Activated CD4-positive, alpha-beta T cell treated with anti-CD3 and anti-CD28 coated beads, Interleukin-2, amount 10 ng/mL, durations not matched to agents 24 days and 14 days (primary cell): ENCODE measurements at regions not wholly inside any gene's neighbourhood (a gene's known extent, or its start where the extent isn't known, plus 50 kb on each side); places are given as distances from the start of the nearest gene placed in this dataset.

Experiments
- DNase-seq: peaks from one replicate; pipeline ENCODE4 v3.0.0; 2022
- H3K27ac Mint-ChIP-seq: one replicate; pipeline ENCODE4 v1.8.0; 2022; ENCODE audit warnings: mild to moderate bottlenecking, mixed read lengths
- H3K27me3 Mint-ChIP-seq: one replicate; pipeline ENCODE4 v1.8.0; 2022; ENCODE audit warnings: mixed read lengths
- H3K36me3 Mint-ChIP-seq: one replicate; pipeline ENCODE4 v1.8.0; 2022; ENCODE audit warnings: low read depth, mild to moderate bottlenecking, mixed read lengths
- H3K4me1 Mint-ChIP-seq: one replicate; pipeline ENCODE4 v1.8.0; 2021; ENCODE audit warnings: mixed read lengths
- H3K4me3 Mint-ChIP-seq: one replicate; pipeline ENCODE4 v1.8.0; 2022; ENCODE audit warnings: mild to moderate bottlenecking, moderate library complexity, mixed read lengths
- H3K9me3 Mint-ChIP-seq: one replicate; pipeline ENCODE4 v1.8.0; 2021; ENCODE audit warnings: mixed read lengths
- intact Hi-C: fragments of 100-400 bp; cut with micrococcal nuclease; formaldehyde crosslinking; loops from one replicate; pipeline ENCODE4 v1.15.1; 2023

GRCh38 chr12:93944911-93945310 lies 203.5 kb upstream of the PLXNC1 start:
- no peaks in the 10 kb centered on the region for H3K4me1 Mint-ChIP-seq
- intact Hi-C loops = no loop called here

DNA sequence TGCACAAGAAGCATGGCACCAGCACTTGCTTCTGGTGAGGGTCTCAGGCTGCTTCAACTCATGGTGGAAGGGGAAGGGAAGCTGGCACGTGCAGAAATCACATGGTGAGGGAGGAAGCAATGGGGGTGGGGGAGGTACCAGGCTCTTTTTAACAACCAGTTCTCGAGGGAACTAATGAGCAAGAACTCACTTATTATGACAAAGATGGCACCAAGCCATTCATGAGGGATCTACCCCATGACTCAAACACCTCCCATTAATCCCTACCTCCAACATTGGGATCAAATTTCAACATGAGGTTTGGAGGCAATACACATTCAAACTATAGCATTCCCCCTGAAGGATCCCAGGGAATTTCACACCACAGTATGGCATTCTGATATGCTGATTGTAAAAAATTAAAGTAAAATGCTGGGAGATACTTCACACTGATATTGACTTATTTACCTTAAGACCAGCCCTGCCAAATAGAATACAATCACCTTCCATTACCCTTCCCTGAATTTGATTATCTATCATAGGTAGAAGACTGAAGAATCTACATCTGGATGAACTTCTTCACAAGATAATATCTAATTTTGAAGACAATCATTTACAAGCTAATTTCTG lies 201.7 kb upstream of the PLXNC1 start:
- Mint-ChIP-seq H3K36me3 (peaks cover 3% of the 10 kb centered on the region), H3K9me3 (peaks cover 29% of the 10 kb centered on the region), H3K27me3 (peaks cover 12% of the 10 kb centered on the region), H3K27ac (no peak overlapping the region), H3K4me1 (no peaks in the 10 kb centered on the region), H3K4me3 (no peak overlapping the region)
- no peak for DNase-seq
- intact Hi-C loops = no loop called here

More at GRCh38 chr12:93944911-93945310, 203.5 kb upstream of the PLXNC1 start:
- peaks cover 27% of the 10 kb centered on the region for H3K9me3 Mint-ChIP-seq
- peaks cover 12% of the 10 kb centered on the region for H3K27me3 Mint-ChIP-seq
- no peak for DNase-seq
- peaks cover 3% of the 10 kb centered on the region for H3K36me3 Mint-ChIP-seq
- no peak overlapping the region for H3K4me3 Mint-ChIP-seq
- no peak overlapping the region for H3K27ac Mint-ChIP-seq

DNA sequence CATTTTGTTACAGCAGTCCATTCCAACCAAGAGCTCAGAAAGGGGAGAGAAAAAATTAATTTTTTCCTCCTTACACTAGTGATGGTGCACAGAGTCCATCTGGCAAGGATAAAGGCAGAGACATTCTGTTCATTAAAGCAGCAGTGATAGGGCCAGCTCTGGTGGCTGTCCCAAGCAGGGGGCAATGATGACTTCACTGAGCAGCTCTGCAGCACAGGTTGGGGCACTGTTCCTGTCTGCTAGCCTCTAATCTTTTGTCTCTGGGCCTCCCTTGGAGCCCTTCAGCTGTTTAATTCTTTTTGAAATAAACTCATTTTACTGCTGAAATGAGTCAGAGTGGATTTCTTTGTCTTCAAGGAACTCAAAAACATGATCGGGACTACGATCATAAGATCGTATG lies 200.9 kb upstream of the PLXNC1 start:
- intact Hi-C loops = no loop called here
- H3K36me3 Mint-ChIP-seq = peaks cover 3% of the 10 kb centered on the region
- no peak overlapping the region for H3K27ac Mint-ChIP-seq
- H3K4me1 Mint-ChIP-seq = peaks cover 3% of the 10 kb centered on the region
- peaks cover 29% of the 10 kb centered on the region for H3K9me3 Mint-ChIP-seq
- no peak overlapping the region for H3K4me3 Mint-ChIP-seq
- no peak for DNase-seq
- H3K27me3 Mint-ChIP-seq = peaks cover 12% of the 10 kb centered on the region

DNA sequence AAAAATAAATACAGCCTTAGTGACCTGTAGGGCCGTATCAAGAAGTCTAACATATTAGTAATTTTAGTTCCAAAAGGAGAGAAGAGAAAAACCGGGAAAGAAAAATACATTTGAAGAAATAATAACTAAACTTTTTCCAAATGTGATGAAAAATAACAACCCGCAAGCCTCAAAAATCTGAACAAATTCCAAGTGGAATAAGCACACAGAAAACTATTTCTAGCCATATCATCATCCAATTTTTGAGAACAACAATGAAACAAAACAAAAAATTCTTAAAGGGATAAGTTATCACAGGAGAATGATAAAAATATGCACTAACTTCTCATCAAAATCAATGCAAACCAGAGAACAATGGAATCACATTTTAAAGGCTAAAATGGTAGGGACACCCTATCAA lies 198.1 kb upstream of the PLXNC1 start:
- no peak for DNase-seq
- Mint-ChIP-seq H3K9me3 (peaks cover 42% of the 10 kb centered on the region), H3K4me1 (peaks cover 5% of the 10 kb centered on the region), H3K4me3 (no peak overlapping the region), H3K27me3 (peaks cover 12% of the 10 kb centered on the region), H3K36me3 (peaks cover 5% of the 10 kb centered on the region), H3K27ac (no peak overlapping the region)
- intact Hi-C loops = no loop called here

DNA sequence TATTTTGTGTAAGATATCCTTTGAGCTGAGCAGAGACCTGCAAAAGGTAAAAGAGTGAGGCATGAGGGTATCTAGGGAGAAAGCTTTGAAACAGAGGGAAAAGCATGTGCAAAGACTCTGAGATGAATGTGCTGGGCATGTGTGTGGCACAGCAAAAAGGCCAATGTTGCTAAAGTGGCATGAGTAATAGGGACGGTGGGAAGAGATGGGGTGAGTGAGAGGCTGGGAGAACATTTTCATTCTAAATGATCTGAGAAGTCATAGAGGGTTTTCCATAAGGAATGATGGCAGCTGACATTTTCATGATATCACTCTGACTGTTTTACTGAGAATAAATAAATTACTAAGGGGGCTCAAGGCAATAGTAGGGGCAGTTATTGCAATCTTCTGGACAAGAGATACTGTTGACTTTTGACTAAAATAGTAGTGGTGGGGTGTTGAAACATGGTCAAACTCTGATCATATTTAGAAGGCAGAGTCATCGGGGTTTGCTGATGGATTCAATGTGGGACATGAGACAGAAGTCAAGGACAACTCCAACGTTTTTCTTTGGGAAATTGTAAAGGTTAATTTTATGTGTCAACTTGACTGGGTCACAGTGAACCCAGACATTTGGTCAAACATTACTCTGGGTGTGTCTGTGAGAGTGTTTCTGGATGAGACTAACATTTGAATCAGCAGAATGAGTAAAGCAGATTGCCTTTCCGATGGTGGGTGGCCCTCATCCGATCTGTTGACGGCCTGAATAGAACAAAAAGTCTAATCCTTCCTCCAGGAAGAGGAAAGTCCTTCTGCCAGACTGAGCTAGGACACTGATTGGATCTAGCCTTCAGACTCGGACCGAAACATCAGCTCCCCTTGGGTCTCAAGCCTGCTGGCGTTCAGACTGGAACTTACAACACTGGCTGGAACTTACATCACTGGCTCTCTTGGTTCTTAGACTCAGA lies 193.9 kb upstream of the PLXNC1 start:
- Mint-ChIP-seq H3K27me3 (no peaks in the 10 kb centered on the region), H3K4me3 (no peak overlapping the region)

GRCh38 chr12:93956551-93956950 lies 191.8 kb upstream of the PLXNC1 start:
- intact Hi-C loops = no loop called here
- peaks cover 41% of the 10 kb centered on the region for H3K9me3 Mint-ChIP-seq
- no peak overlapping the region for H3K4me3 Mint-ChIP-seq
- no peaks in the 10 kb centered on the region for H3K27me3 Mint-ChIP-seq
- DNase-seq = no peak
- no peak overlapping the region for H3K27ac Mint-ChIP-seq
- peaks cover 9% of the 10 kb centered on the region for H3K36me3 Mint-ChIP-seq
- peaks cover 5% of the 10 kb centered on the region for H3K4me1 Mint-ChIP-seq

More for the DNA sequence above, 193.9 kb upstream of the PLXNC1 start:
- H3K4me1 Mint-ChIP-seq = peaks cover 5% of the 10 kb centered on the region
- peaks cover 12% of the 10 kb centered on the region for H3K36me3 Mint-ChIP-seq
- peaks cover 47% of the 10 kb centered on the region for H3K9me3 Mint-ChIP-seq
- no peak for DNase-seq
- intact Hi-C loops = no loop called here
- no peak overlapping the region for H3K27ac Mint-ChIP-seq

DNA sequence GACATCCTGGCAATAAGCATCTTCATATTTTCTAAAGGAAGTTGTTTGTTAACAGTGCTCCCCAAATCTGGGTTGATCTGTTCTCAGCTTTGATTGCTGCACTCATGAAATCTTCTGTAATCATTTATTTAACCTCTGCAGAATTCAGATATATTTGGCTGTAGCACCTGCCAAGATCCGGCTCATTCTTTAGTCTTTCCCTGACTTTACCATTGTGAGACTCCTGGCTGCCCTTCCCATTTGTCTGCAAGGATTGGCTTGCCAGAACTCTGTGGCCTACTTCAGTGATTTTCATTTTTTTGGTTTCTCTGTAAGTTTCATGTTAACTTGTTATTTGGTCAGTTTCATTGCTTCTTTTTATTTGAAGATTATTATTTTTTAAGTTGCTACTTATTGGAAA lies 191.2 kb upstream of the PLXNC1 start:
- intact Hi-C loops = no loop called here
- H3K4me3 Mint-ChIP-seq = no peak overlapping the region
- no peaks in the 10 kb centered on the region for H3K27me3 Mint-ChIP-seq
- H3K27ac Mint-ChIP-seq = no peak overlapping the region
- peaks cover 41% of the 10 kb centered on the region for H3K9me3 Mint-ChIP-seq
- H3K4me1 Mint-ChIP-seq = peaks cover 5% of the 10 kb centered on the region
- DNase-seq = no peak
- peaks cover 9% of the 10 kb centered on the region for H3K36me3 Mint-ChIP-seq

GRCh38 chr12:93957870-93958269 lies 190.5 kb upstream of the PLXNC1 start:
- peaks cover 9% of the 10 kb centered on the region for H3K36me3 Mint-ChIP-seq
- peaks cover 45% of the 10 kb centered on the region for H3K9me3 Mint-ChIP-seq
- intact Hi-C loops = no loop called here
- H3K4me1 Mint-ChIP-seq = no peaks in the 10 kb centered on the region
- no peak overlapping the region for H3K27ac Mint-ChIP-seq
- H3K27me3 Mint-ChIP-seq = no peaks in the 10 kb centered on the region
- DNase-seq = no peak
- H3K4me3 Mint-ChIP-seq = no peak overlapping the region

DNA sequence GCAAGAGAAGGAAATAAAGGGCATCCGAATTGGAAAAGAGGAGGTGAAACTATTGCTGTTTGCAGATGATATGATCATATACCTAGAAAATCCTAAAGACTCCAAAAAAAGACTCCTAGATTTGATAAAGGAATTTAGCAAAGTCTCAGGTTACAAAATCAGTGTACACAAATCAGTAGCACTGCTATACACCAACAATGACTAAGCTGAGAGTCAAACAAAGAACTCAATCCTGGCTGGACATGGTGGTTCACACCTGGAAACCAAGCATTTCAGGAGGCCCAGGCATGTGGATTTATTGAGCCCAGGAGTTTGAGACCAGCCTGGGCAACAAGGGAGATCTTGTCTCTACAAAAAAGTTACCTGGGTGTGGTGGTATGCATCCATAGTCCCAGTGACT lies 188.7 kb upstream of the PLXNC1 start:
- Mint-ChIP-seq H3K4me3 (no peak overlapping the region), H3K27ac (no peak overlapping the region), H3K27me3 (no peaks in the 10 kb centered on the region), H3K9me3 (peaks cover 40% of the 10 kb centered on the region), H3K4me1 (no peaks in the 10 kb centered on the region), H3K36me3 (peaks cover 9% of the 10 kb centered on the region)
- DNase-seq = no peak
- intact Hi-C loops = no loop called here

DNA sequence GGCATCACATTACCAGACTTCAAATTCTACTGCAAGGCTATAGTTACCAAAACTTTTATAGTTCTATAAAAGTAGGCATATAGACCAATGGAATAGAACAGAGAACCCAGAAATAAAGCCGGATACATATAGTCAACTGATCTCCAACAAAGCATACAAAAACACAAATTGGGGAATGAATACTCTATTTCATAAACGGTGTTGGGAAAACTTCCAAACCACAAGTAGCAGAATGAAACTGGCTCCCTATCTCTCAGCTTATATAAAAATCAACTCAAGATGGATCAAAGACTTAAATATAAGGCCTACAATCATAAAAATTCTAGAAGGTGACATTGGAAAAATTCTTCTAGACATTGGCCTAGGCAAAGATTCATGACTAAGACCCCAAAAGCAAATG lies 187.9 kb upstream of the PLXNC1 start:
- no peaks in the 10 kb centered on the region for H3K4me1 Mint-ChIP-seq
- H3K27me3 Mint-ChIP-seq = peaks cover 2% of the 10 kb centered on the region
- H3K9me3 Mint-ChIP-seq = peaks cover 32% of the 10 kb centered on the region
- H3K27ac Mint-ChIP-seq = no peak overlapping the region
- H3K36me3 Mint-ChIP-seq = peaks cover 5% of the 10 kb centered on the region
- intact Hi-C loops = no loop called here
- no peak for DNase-seq
- H3K4me3 Mint-ChIP-seq = no peak overlapping the region

DNA sequence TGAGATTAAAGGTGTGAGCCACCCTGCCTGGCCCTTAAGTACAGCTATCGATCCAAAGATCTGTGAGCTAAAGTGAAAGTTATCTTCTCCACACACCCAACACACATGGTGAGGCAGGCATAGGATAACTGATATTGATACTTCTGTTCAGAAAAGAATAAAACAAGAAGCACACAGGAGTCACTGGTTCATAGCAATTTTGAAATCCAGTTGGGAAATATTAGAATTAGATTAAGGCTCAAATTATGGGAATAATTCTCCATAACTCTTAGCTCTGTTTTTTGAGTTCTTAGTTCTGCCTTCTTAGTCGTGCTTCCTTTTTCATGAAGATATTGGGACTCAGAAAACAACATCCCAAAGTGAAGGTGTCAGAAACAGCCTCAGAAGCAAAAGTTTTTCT lies 186.0 kb upstream of the PLXNC1 start:
- H3K27me3 Mint-ChIP-seq = peaks cover 5% of the 10 kb centered on the region
- intact Hi-C loops = no loop called here
- H3K9me3 Mint-ChIP-seq = peaks cover 19% of the 10 kb centered on the region
- H3K4me3 Mint-ChIP-seq = no peak overlapping the region
- no peak for DNase-seq
- H3K27ac Mint-ChIP-seq = no peak overlapping the region
- no peaks in the 10 kb centered on the region for H3K36me3 Mint-ChIP-seq
- H3K4me1 Mint-ChIP-seq = peaks cover 2% of the 10 kb centered on the region

DNA sequence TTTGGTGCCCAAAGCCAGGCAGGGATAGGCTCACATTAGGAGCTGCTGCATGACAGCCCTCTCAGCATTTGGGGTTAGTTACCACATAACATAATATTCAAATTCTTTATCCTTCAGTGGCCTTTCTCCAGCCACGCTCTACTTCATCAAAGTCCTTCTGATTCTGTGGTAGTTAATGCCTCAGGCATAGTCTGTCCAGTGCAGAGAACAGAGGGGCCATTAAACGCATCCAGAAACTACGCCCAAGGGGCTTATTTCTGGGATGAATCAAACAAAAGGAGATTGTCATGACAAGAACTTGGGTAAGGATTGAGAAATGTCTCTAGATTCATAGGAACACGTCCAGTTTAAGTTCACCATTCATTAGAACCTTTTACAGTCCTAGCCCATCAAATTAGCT lies 183.4 kb upstream of the PLXNC1 start:
- peaks cover 12% of the 10 kb centered on the region for H3K4me1 Mint-ChIP-seq
- intact Hi-C loops = no loop called here
- H3K27ac Mint-ChIP-seq = no peak overlapping the region
- peaks cover 6% of the 10 kb centered on the region for H3K27me3 Mint-ChIP-seq
- no peak overlapping the region for H3K4me3 Mint-ChIP-seq
- peaks cover 11% of the 10 kb centered on the region for H3K9me3 Mint-ChIP-seq
- no peak for DNase-seq
- no peaks in the 10 kb centered on the region for H3K36me3 Mint-ChIP-seq

DNA sequence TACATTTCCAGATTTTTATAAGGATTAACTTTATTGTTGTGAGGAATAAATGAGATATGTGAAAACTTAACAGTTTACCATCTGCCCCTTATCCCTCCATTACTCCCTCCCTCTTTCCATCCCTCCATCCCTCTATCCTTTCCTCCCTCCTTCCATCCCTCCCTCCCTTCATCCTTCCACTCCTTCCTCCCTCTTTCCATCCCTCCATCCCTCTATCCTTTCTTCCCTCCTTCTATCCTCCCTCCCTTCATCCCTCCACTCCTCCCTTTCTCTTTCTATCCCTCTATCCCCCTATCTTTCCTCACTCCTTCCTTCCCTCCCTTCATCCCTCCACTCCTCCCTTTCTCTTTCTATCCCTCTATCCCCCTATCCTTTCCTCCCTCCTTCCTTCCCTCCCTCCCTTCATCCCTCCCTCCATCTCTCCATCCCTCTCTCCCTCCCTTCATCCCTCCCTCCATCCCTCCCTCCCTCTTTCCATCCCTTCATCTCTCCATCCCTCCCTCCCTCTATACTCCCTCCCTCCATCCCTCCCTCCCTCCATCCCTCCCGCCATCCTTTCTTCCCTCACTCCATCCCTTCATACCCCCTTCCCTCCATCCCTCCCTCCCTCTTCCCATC lies 181.8 kb upstream of the PLXNC1 start:
- DNase-seq = no peak
- Mint-ChIP-seq H3K9me3 (peaks cover 12% of the 10 kb centered on the region), H3K27ac (no peak overlapping the region), H3K36me3 (no peaks in the 10 kb centered on the region), H3K4me3 (no peak overlapping the region), H3K27me3 (peaks cover 9% of the 10 kb centered on the region), H3K4me1 (peaks cover 14% of the 10 kb centered on the region)
- intact Hi-C loops = no loop called here

GRCh38 chr12:93967454-93967853 lies 180.9 kb upstream of the PLXNC1 start:
- Mint-ChIP-seq H3K36me3 (no peaks in the 10 kb centered on the region), H3K27ac (no peak overlapping the region), H3K4me3 (no peak overlapping the region), H3K9me3 (peaks cover 12% of the 10 kb centered on the region), H3K27me3 (peaks cover 9% of the 10 kb centered on the region), H3K4me1 (peaks cover 14% of the 10 kb centered on the region)
- DNase-seq = no peak
- intact Hi-C loops = no loop called here
